CD4-positive, alpha-beta T cell treated with Interleukin-4 for 4 hours (primary cell): ENCODE measurements at regions not wholly inside any gene's neighbourhood (a gene's known extent, or its start where the extent isn't known, plus 50 kb on each side); places are given as distances from the start of the nearest gene placed in this dataset.

Source experiments
- DNase-seq: peaks from one replicate; pipeline ENCODE4 v3.0.0-alpha.2; 2020

DNA sequence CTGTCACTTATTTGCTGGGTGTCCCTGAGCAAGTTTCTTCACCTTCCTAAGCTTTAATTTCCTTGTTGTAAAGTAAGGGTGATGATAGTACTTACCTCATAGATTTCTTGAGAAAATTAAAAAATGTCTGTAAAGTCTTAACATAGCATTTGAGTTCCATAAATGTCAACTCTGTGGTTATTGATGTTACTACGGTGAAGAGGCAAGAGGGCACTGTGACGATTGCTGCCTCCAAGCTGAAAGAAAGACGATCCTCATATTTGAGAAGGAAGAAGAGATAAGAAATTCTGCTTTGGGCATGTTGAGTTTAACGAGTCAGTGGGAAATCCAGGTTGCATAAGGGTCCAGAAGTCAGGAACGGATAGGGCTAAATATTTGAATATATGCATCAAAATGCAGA lies 240.8 kb upstream of the ZPLD1 start:
- DNase-seq = no peak

DNA sequence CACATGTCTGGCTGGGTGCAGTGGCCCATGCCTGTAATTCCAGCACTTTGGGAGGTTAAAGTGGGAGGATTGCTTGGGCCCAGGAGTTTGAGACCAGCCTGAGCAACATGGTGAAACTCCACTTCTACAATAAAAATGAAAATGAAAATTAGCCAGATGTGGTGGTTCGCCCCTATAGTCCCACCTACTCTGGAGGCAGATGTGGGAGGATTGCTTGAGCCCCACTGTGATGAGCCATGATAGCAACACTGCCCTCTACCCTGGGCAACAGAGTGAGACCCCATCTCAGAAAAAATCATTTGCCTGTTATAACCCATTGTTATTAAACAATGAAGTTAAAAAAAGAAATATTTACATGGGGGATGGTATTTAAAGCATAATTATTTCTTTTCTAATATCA lies 240.1 kb upstream of the ZPLD1 start:
- no peak for DNase-seq

DNA sequence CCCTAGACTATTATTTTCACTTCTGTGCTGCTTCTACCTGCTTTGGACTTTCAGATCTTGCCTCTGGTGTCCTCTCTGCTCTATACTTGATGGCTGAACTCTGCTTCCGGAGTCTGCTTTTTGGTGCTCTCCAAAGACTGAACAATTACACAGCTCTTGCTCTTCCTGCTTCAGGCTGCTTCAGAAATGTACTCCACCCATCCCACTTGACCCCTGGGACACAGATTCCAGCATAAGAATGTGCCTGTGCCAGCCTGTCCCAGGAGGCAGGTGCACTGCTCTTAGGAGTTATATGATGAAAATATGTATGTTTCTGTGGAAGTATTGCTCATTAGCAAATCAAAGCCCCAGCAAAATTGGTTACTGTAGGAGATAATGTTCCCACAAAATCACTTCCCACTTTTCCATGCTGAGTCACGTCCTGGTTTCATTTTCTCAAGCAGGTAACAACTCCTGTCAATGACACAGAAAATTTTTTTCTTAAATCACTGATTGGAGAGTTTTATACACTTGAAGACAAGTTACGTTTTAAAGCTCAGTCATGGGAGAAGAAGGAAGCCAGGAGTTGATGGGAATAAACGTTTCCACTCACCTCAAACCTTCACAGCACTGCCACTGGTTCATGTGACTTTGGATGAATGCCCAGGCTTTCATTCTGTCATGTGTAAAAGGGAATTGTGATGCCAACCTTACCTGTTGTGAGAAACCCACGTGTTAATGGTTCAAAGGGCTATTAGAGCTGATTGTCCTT lies 239.4 kb upstream of the ZPLD1 start:
- DNase-seq = no peak

DNA sequence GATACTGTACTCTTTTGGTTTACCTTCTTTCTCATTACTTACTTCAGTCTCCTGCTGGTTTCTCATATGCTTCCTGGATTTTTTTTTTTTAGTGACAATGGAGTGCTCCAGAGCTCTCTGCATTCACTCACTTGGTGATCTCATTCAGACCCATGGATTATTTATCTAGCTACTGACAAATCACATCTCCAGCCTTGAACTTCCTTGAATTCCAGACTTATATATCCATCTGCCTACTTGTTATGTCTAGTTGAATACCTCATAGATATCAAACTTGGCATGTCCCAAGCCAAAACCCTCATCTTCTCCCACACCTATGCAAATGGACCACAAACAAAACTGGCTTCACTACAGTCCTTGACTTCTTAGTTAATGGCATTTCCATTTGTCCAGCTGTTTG lies 234.7 kb upstream of the ZPLD1 start:
- no peak for DNase-seq

DNA sequence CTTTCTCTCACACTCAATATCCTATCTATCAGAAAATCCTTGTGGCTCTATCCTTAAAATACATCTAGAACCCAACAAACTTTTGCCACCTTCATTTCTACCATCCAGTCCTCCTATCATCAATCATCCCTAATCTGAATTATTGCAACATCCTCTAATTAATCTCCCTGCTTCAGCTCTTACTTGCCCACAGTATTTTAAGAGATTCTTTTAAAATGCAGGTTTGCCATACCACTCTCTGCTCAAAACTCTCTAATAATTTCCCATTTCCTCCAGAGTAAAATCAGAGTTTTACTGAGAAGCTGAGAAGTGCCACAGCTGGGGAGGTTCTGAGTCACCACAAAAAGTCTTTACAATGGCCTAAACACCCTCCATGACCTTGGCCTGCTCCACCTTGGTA lies 234.3 kb upstream of the ZPLD1 start:
- DNase-seq = no peak

DNA sequence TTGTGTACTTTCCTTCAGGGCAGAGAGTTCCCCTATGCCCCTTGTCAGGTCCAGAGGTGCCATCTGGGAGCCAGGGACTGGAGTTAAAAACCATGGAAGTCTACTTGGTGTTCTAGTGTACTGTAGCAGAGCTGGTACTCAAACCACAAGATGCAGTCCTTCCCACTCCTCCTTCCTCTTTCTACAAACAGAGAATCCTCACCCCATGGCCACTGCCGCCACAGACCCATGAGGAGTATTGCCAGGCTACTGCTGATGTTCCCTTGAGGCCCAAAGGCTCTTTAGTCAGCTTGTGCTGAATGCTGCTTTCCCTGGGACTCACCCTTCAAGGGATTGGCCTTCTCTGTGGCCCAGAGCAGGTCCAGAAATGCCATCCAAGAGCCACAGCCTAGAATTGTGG lies 229.2 kb upstream of the ZPLD1 start:
- no peak for DNase-seq

DNA sequence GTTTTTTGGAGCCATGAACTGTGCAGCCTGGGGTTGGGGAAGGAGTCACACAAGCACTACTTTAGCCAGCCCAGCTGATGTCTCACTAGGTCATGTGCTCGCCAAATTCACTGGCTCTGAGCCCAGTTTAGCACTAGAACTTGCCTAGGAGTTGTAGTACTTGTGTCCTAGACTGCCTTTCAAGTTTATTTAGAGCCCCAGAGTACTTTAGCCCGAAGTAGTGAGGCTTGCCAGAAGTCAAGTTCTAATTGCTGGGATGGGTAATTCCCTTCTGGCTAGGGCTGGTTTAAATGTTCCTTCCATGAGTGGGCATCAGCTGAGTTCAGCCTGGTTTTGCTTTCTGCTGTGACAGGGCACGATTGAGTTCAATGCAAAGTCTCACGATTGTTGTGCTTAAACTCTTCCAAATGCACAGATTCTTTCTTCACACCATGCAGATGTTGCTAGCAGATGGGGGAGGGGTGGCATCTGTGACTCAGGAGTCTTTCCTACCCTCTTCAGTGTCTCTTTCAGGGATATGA lies 228.2 kb upstream of the ZPLD1 start:
- DNase-seq = no peak

DNA sequence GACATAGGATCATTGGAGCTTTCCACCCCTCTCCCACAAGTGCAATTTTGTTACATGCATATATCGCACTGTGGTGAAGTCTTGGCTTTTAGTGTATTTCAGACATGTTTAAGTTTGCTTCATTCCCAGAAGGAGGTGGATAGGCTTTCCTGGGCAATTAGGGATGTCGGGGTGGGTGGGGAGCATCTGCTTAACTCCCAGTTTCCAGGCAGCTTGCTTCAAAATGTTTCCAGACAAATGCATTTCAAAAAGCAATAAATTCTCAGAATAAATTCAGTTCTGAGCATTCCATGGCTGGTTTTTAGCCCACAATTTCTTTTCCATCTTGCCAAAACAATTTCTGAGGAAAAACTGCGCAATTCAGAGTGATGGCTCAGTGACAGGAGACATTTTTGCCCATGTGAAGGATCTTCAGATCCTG lies 227.7 kb upstream of the ZPLD1 start:
- no peak for DNase-seq

DNA sequence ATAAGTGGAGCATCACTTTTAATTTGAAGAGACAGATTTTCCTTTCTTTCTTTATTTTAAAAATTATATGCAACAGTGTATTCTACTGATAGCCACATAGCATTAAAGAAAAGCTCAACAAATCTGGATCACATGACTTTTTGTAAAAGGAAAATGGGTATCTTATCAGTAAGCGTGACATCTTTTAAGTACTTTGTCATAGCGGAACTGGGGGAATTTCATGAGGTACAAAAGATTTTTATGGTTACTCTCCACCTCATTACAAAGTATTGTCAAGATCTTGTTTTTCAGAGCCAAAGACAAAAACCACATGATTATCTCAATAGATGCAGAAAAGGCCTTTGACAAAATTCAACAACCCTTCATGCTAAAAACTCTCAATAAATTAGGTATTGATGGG lies 219.6 kb upstream of the ZPLD1 start:
- DNase-seq = no peak

DNA sequence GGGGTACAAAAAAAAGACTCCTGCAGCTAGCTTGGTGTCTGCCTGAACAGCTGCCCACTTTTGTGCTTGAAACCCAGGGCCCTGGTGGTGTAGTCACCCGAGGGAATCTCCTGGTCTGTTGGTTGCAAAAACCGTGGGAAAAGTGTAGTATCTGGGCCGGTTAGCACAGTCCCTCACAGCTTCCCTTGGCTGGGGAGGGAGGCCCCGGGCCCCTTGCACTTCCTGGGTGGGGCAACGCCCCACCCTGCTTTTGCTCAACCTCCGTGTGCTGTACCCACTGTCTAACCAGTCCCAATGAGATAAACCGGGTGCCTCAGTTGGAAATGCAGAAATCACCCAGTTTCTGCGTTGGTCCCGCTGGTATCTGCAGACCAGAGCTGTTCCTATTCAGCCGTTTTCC lies 211.7 kb upstream of the ZPLD1 start:
- no peak for DNase-seq

DNA sequence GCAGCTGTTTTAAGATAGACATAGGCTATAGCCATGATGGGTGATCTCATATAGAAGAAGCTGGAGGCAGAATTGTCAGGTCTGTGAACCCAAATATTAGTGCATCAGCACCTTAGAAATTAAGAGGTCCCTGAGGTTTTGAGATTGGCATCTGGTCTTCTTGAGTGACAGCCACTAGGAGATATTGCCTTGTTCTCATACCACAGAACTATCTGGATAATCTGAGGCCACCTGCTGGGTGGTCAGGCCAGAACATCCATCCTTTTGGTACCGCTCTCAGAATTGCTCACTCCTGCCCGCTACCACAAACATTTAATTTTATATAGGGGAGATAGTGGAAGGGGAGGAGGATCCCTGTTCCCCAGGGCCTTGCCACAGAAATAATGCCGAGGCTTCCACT lies 210.6 kb upstream of the ZPLD1 start:
- DNase-seq = peak; percentile 9

DNA sequence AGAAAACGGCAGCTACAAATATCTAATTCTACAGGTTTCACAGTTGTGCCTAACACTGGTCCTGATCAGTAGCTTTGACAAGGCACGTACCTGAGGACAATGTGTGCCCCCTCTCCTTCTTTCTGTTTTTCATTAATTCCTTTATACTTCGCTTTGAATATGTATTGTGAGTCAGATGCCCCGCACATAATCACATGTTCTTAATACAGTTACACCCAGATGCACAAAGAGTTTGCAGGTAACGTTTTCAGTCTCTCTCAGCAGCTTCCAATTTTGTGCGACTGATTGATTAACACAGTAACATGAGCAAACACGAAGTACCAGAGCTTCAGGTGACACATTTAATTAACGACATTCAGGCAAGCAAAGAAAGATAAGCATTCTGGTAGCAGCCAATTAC lies 209.8 kb upstream of the ZPLD1 start:
- no peak for DNase-seq

DNA sequence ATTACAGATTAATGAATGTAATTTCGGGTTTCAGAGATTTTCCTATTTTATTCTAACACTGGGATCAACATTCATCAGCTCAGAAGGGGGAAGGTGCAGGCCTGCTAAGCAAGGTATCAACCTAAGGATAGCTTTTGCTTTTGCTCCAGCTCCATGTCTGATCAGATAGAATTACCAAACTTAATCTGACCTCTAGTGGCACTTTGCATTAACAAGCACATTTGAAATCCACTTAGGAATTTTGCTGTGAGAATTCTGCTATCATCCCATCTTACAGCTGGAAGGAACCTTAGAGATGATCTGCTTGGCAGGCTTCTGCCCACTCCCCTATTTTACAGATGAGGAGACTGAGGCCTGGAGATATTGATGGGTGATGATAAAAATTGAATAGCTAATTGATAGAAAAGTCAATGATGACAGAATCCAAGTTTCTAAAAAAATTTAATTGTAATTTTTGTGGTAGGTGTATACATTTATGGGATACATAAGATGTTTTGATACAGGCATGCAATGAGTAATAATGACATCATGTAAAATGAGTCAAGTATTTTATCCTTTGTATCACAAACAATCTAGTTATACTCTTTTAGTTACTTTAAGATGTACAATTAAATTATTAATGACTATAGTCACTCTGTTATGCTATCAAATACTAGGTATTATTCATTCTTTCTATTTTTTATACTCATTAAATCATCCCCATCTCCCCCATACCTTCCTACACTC lies 209.2 kb upstream of the ZPLD1 start:
- DNase-seq = peak; percentile 52

DNA sequence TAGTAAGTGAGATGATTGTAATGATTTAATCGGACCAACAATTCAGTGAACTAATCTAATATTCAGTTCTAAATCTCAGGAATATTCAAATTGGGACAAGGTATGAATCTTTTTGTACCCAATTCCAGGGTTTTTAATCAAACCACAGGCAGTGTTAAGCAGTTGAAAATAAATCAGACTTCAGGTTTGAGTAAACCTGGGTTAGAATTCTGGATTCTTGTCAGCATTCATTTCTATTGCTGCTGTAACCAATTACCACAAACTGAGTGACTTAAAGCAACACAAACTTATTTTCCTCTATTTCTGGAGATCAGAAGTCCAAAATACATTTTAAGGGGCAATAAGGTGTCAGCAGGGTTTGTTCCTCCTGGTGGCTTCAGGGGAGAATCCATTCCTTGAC lies 208.4 kb upstream of the ZPLD1 start:
- no peak for DNase-seq

DNA sequence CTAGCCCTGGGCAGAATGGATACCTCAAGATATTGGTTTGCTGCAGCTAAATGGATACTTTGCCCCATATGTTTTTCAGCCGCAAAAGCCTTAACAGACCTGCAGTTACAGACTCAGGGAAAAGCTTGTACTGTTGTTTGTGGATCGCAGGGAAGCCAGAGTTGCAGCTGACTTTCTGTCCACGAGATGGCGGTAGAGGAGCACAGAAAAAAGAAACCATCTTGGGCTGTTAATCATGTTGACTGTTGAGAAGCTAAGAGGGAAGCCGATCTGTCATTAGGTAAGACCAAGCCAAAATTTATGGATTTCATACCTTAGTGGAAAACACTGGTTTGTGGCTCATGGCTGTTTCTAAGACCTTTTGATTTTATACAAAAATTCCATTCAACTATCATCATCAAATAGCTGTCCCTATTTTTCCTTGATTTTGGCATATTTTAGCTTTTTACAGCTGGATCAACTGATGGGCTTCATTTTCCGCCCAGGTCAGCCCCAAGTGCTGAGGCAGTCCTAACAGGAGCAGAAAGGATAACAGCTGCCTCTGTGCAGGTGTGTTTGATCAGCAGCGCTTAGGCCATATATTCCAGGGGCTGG lies 205.7 kb upstream of the ZPLD1 start:
- DNase-seq = peak; percentile 77

DNA sequence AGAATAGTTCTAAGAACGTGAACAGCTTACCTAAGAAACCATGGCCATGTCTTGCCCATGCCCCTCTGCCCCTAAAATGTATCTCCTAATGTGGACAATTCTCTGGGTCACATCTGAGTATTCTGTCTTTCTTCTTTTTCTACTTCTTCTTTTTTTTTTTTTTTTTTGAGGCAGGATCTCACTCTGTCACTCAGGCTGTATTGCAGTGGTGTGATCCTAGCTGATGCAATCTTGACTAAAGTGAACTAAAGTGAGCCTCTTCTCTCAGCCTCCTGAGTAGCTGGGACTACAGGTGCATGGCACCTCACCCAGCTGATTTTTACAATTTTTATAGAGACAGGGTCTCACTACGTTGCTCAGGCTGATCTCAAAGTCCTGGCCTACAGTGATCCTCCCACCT lies 204.8 kb upstream of the ZPLD1 start:
- DNase-seq = no peak

DNA sequence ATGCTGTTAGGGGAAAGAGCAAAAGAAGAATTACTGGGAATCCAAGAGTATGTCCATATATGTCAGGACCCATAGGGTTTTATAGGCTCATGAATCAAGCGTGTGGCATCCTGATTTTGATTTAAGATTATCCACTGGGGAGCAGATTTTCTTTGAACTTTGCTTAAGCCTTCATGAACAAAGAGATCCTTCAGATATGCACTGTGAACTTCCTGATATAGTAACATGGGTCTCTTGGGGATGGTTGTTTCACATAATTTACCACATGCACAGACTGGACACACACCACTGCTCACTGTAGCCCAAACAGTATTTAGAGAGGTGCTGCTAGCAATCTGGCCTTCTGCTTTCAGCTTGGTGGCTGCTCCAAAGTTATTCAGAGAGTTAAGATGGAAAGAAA lies 200.9 kb upstream of the ZPLD1 start:
- DNase-seq = no peak

DNA sequence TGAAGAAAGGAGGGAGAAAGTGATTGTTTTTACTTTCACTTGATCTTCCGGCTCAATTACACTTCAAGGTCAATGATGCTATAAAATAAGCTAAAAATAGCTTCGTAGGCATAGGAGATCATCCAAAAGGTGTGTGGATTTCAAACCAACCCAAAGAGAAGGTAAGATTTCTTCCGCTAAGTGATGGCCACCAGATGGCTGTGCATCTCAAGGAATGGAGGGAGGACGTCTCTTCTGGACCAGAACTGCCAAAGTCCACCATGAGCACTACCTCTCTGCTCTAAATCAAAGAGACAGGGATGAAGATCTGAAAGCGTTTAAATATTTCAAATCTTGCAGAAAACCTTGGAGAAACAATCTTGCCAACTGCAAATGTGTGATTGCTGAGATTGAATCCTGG lies 199.1 kb upstream of the ZPLD1 start:
- DNase-seq = no peak

DNA sequence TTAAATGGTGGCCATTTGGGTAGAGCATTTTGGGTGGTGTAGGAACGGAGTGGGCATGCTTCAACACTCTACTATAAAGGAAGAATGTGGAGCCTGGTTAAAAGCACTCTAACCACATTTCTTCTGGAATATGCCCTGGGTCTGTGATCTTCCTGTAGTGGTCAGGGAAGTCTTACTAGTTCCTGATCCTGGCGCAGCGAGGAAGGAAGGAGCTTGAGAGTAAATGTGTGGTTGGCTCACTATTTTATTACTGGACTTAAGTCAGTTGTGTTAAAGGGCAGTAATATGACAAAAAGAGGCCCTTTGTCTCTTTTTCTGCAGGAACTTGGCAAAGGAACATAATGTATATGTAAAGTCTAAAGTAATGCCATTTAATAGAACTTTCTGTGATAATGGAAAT lies 197.6 kb upstream of the ZPLD1 start:
- DNase-seq = no peak

DNA sequence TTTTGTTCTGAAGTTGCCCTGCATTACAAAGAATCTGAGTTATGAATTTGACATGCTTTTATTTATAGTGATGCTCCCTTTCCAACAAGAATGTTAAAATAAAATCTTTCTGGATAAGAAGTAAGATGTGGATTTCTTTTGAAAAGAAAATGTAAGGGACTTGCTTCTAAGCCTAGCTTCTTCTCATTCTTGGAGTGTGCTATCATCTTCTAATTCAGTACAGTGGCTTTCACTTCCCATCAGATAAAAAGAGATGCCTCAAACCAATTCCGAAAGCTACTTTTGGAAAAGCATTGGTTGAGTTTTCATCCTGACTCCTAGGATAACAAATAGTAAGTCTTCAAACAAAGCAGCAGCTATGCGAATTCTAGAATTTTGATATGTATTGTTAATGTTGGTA lies 197.0 kb upstream of the ZPLD1 start:
- no peak for DNase-seq

DNA sequence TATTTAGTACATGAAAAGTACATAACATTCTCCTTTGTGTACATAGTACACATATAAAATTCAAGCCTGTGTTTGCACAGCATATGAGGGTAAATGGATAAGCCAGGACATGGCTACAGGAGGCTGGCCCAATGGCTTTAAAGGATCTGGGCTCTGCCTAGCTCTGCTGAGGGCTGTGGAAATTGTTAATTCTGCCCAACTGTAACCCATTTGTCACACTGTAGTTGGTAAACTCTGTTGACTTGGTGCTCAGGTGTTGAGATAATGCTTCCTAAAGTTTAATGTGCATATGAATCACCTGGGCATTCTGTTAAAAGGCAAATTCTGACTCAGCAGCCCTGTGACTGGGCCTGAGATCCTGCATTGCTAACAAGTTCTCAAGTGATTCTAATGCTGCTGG lies 196.5 kb upstream of the ZPLD1 start:
- no peak for DNase-seq

DNA sequence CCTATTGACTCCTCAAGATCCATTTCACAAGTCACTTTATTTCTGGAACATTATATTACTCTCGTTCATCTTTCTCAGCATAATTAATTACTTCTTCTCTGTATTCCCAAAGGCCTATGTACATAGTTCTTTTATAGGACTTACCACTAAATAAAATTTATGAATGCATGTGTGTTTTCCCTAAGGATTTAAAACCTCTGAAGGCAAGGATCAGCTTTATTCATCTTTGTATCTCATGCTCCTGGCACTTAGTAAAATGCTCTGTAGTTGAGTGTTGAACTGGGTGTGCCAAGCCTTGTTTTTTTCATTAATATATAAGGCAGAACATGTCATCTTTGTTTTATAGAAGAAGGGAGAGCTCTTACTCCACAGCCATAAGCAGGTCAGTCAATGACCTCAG lies 194.1 kb upstream of the ZPLD1 start:
- DNase-seq = no peak

DNA sequence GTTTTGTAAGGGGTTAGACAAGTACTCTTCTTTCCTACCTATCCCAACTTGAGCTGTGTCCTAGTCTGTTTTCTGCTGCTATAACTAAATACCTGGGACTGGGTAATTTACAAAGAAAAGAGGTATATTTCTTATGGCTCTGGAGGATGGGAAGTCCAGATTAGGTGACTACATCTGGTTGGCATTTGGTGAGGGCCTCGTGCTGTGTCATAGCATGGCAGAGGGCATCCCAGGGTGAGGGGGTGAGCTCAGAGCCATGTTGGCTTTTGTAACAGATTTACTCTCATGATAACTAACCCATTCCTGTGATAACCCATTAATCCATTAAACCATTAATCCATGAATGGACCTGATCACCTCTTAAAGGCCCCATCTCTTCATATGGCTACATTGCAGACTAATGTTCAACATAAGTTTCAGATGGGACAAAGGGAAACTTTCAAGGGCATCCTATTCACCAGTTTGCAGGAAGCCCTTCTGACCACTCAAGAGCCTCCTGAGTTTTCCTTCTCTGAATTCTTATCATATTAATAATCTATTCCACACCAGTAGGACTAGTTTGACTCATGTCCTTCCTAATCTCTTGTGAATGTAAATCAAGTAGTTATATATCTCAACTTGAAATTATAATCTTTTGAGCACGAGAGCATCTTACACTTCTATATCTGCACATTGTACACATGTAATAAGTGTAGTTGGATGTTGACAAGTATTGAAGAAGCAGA lies 185.7 kb upstream of the ZPLD1 start:
- DNase-seq = no peak

DNA sequence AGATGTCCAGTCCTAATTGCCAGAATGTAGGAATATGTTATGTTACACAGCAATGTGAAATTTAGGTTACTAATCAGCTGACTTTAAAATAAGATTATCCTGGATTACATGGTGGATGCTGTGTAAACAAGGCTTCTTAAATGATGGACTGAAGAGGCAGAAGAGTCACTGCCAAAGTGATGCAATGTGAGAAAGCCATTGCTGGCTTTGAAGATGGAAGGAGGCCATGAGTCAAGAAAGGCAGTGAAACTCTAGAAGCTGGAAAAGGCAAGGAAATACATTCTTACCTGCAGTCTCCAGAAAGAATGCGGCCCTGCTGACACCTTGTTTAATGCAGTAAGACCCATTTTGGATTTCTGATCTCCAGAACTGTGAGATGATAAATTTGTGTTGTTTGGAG lies 179.1 kb upstream of the ZPLD1 start:
- DNase-seq = no peak
